ENCODE measurements at regions not wholly inside any gene's neighbourhood (a gene's known extent, or its start where the extent isn't known, plus 50 kb on each side); places are given as distances from the start of the nearest gene placed in this dataset.

DNA sequence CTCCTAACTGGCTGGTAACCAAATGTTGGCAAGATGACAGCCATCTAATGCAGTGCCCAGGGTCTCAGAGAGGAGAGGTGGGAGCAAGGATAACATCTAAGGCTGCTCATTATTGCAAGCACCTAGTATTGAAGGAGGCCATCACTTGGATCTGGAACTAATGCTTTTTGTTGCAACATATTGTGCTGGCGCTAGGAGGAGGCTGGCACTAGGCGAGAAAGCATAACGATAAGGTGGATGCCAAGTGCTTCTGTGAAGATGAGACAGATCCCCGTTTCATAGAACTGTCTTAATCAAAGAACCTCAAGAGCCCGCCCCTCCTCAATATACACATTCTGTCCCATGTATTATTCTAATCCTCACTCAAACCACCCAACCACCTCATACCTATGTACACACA, 774.0 kb downstream of the VRK1 start:
- no peak for TF ChIP-seq CTCF (IDR thresholded peaks at IDR 0.05)
- TF ChIP-seq POLR2A (IDR thresholded peaks at IDR 0.05): no peak
